ENCODE measurements at regions not wholly inside any gene's neighbourhood (a gene's known extent, or its start where the extent isn't known, plus 50 kb on each side); places are given as distances from the start of the nearest gene placed in this dataset.

GRCh38 chr13:63882052-63882451 is 2466.4 kb upstream of the PCDH20 start:
- Histone ChIP-seq H3K9ac (ENCODE audit: low read length) (no peak overlapping the region), H3K4me3 (replicated peaks in 1 of 2; ENCODE audit: low read depth in 1 of 2, low read length in 2 of 2) (no peak overlapping the region), H4K20me1 (ENCODE audit: insufficient read depth) (no peaks in the 10 kb centered on the region), H3K27me3 (ENCODE audit: insufficient read depth, low read length) (no peaks in the 10 kb centered on the region), H3K27ac (ENCODE audit: low read depth, low read length) (no peak overlapping the region), H3K9me2 (ENCODE audit: insufficient read depth) (no peaks in the 10 kb centered on the region), H3K4me2 (ENCODE audit: low read length) (no peak overlapping the region), H3K79me2 (ENCODE audit: insufficient read depth, low read length) (no peaks in the 10 kb centered on the region), H3K4me1 (ENCODE audit: control insufficient read depth in 1 of 2, insufficient read depth in 2 of 2, low read length in 2 of 2) (no peaks in the 10 kb centered on the region), H3K36me3 (ENCODE audit: control insufficient read depth in 1 of 2, insufficient read depth in 2 of 2, low read length in 2 of 2) (no peaks in the 10 kb centered on the region), H2AFZ (ENCODE audit: low read depth, low read length, poor library complexity, severe bottlenecking) (no peak overlapping the region), H3K9me3 (ENCODE audit: control insufficient read depth in 1 of 2, insufficient read depth in 1 of 2, low read depth in 1 of 2, low read length in 2 of 2) (no peaks in the 10 kb centered on the region)
- ChIA-PET RAD21 (ENCODE audit: low non-redundant PET in 1 of 2, low total read pairs in 2 of 2, uncharacterized antibody in 2 of 2, unreplicated experiment in 2 of 2) (no interaction called here), POLR2A (no interaction called here), CTCF (no interaction called here)
- intact Hi-C loops (cut with micrococcal nuclease): no loop called here
- no TSS peak for BruUV-seq (replicated peaks)
- ATAC-seq (no peak), DNase-seq (ENCODE audit: low read depth, low spot score) (no peak)
- no peak for TF ChIP-seq EGR1 (IDR thresholded peaks at IDR 0.05; ENCODE audit: low read depth)
- no peak for TF ChIP-seq CBX3 (IDR thresholded peaks at IDR 0.05; ENCODE audit: low read depth)
- TF ChIP-seq EZH2 (IDR thresholded peaks at IDR 0.05): no peak
- TF ChIP-seq CEBPB (IDR thresholded peaks at IDR 0.05; ENCODE audit: low read depth): no peak
- no peak for TF ChIP-seq POLR2AphosphoS5 (IDR thresholded peaks at IDR 0.05; ENCODE audit: low read depth, low read length)
- TF ChIP-seq ZFX (IDR thresholded peaks at IDR 0.05): no peak
- TF ChIP-seq MAX (IDR thresholded peaks at IDR 0.05): no peak

- RAD21 ChIA-PET (ENCODE audit: low non-redundant PET in 1 of 2, low total read pairs in 2 of 2, uncharacterized antibody in 2 of 2, unreplicated experiment in 2 of 2): no interaction called here
- BruUV-seq (replicated peaks): no TSS peak
- no peaks in the 10 kb centered on the region for H3K4me1 ChIP-seq (ENCODE audit: control insufficient read depth in 1 of 2, insufficient read depth in 2 of 2, low read length in 2 of 2)
- TF ChIP-seq ATF3 (IDR thresholded peaks at IDR 0.05): no peak
- TF ChIP-seq CTCF (IDR thresholded peaks at IDR 0.05 in 2 of 3, conservative IDR thresholded peaks at IDR 0.05 in 1 of 3; ENCODE audit: borderline replicate concordance in 1 of 3, insufficient read depth in 1 of 3, low read depth in 2 of 3, low read length in 2 of 3): no peak
- TF ChIP-seq ZNF274 (IDR thresholded peaks at IDR 0.05; ENCODE audit: low read depth, low read length): no peak
- no peak for TF ChIP-seq TCF7L2 (IDR thresholded peaks at IDR 0.05; ENCODE audit: borderline replicate concordance, extremely low read depth, insufficient read depth, insufficient read length)
- no peak for TF ChIP-seq CEBPB (IDR thresholded peaks at IDR 0.05; ENCODE audit: low read depth)
- TF ChIP-seq ZBTB33 (IDR thresholded peaks at IDR 0.05; ENCODE audit: extremely low read depth, insufficient replicate concordance, low read length): no peak
- no peak for TF ChIP-seq SRF (IDR thresholded peaks at IDR 0.05; ENCODE audit: low read depth)
- TF ChIP-seq YY1 (IDR thresholded peaks at IDR 0.05; ENCODE audit: extremely low read depth, insufficient replicate concordance, low read depth, low read length): no peak
- no peak for TF ChIP-seq JUND (IDR thresholded peaks at IDR 0.05)
- no peak for TF ChIP-seq ZFX (IDR thresholded peaks at IDR 0.05)
- no peak for TF ChIP-seq RAD21 (IDR thresholded peaks at IDR 0.05; ENCODE audit: low read depth)
- TF ChIP-seq MAX (IDR thresholded peaks at IDR 0.05): no peak
- no peak for TF ChIP-seq FOSL1 (IDR thresholded peaks at IDR 0.05; ENCODE audit: low read depth)
- TF ChIP-seq EZH2 (IDR thresholded peaks at IDR 0.05): no peak
- no peak for TF ChIP-seq ELF1 (IDR thresholded peaks at IDR 0.05; ENCODE audit: borderline replicate concordance, low read depth)
- TF ChIP-seq CBX3 (IDR thresholded peaks at IDR 0.05; ENCODE audit: low read depth): no peak
These were observed 2465.1 kb upstream of the PCDH20 start for GRCh38 chr13:63880705-63881104.

More at GRCh38 chr13:63880705-63881104, 2465.1 kb upstream of the PCDH20 start:
- intact Hi-C loops (cut with micrococcal nuclease): no loop called here
- Histone ChIP-seq H3K79me2 (ENCODE audit: insufficient read depth, low read length) (no peaks in the 10 kb centered on the region), H3K4me2 (ENCODE audit: low read length) (no peak overlapping the region), H3K9me3 (ENCODE audit: control insufficient read depth in 1 of 2, insufficient read depth in 1 of 2, low read depth in 1 of 2, low read length in 2 of 2) (no peaks in the 10 kb centered on the region), H4K20me1 (ENCODE audit: insufficient read depth) (no peaks in the 10 kb centered on the region), H3K27ac (ENCODE audit: low read depth, low read length) (no peak overlapping the region), H3K9ac (ENCODE audit: low read length) (no peak overlapping the region), H3K27me3 (ENCODE audit: insufficient read depth, low read length) (no peaks in the 10 kb centered on the region), H3K9me2 (ENCODE audit: insufficient read depth) (no peaks in the 10 kb centered on the region), H3K4me3 (replicated peaks in 1 of 2; ENCODE audit: low read depth in 1 of 2, low read length in 2 of 2) (no peak overlapping the region), H2AFZ (ENCODE audit: low read depth, low read length, poor library complexity, severe bottlenecking) (no peak overlapping the region), H3K36me3 (ENCODE audit: control insufficient read depth in 1 of 2, insufficient read depth in 2 of 2, low read length in 2 of 2) (no peaks in the 10 kb centered on the region)
- DNase-seq (ENCODE audit: low read depth, low spot score) (no peak), ATAC-seq (no peak)
- POLR2A ChIA-PET: no interaction called here
- CTCF ChIA-PET: no interaction called here

All from HCT116 (cell line).